ENCODE measurements at regions not wholly inside any gene's neighbourhood (a gene's known extent, or its start where the extent isn't known, plus 50 kb on each side); places are given as distances from the start of the nearest gene placed in this dataset.

- Histone ChIP-seq H3K36me3 (ENCODE audit: insufficient read depth) (no peaks in the 10 kb centered on the region), H2AFZ (ENCODE audit: low read depth) (no peak overlapping the region), H3K4me2 (no peak overlapping the region), H3K27ac (no peak overlapping the region), H3K79me2 (ENCODE audit: insufficient read depth, low read depth) (no peaks in the 10 kb centered on the region), H4K20me1 (ENCODE audit: insufficient read depth) (no peaks in the 10 kb centered on the region), H3K4me1 (ENCODE audit: low read depth, poor library complexity, severe bottlenecking) (no peaks in the 10 kb centered on the region), H3K9ac (no peak overlapping the region), H3K27me3 (ENCODE audit: insufficient read depth, low read depth) (no peaks in the 10 kb centered on the region), H3K4me3 (IDR thresholded peaks at IDR 0.05; ENCODE audit: insufficient read depth, low read depth, low read length) (no peak overlapping the region)
- TF ChIP-seq, protein P1, sequence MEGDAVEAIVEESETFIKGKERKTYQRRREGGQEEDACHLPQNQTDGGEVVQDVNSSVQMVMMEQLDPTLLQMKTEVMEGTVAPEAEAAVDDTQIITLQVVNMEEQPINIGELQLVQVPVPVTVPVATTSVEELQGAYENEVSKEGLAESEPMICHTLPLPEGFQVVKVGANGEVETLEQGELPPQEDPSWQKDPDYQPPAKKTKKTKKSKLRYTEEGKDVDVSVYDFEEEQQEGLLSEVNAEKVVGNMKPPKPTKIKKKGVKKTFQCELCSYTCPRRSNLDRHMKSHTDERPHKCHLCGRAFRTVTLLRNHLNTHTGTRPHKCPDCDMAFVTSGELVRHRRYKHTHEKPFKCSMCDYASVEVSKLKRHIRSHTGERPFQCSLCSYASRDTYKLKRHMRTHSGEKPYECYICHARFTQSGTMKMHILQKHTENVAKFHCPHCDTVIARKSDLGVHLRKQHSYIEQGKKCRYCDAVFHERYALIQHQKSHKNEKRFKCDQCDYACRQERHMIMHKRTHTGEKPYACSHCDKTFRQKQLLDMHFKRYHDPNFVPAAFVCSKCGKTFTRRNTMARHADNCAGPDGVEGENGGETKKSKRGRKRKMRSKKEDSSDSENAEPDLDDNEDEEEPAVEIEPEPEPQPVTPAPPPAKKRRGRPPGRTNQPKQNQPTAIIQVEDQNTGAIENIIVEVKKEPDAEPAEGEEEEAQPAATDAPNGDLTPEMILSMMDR (conservative IDR thresholded peaks at IDR 0.05; ENCODE audit: low read depth, low read length), result no peak
These were observed 2262.0 kb upstream of the TENM3 start for GRCh38 chr4:179981161-179981560.

DNA sequence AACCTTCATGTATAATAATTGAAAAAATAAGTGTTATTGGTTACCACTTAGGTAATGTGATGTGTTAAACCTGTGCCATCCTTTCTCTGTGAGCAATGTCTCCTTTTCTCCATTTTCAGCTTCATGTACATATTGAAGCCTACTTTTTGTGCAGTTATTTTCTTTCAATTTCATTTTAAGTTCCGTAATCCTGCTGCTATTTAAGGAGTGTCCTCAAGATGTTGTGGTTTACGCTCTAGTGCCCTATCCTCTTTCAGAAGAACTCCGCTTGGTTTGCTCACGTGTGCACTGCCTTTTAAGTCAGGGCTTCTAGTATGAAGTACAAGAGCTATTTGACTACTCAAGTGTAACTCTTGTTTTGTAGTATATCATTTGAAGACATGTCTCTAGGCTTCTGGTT, 2253.2 kb upstream of the TENM3 start:
- H3K36me3 ChIP-seq (ENCODE audit: insufficient read depth), result no peaks in the 10 kb centered on the region
- TF ChIP-seq, protein P1 (conservative IDR thresholded peaks at IDR 0.05; ENCODE audit: low read depth, low read length), result no peak
- H3K79me2 ChIP-seq (ENCODE audit: insufficient read depth, low read depth), result no peaks in the 10 kb centered on the region
- no peaks in the 10 kb centered on the region for H3K4me1 ChIP-seq (ENCODE audit: low read depth, poor library complexity, severe bottlenecking)
- H3K27me3 ChIP-seq (ENCODE audit: insufficient read depth, low read depth), result no peaks in the 10 kb centered on the region
- H2AFZ ChIP-seq (ENCODE audit: low read depth), result no peak overlapping the region
- H3K4me3 ChIP-seq (IDR thresholded peaks at IDR 0.05; ENCODE audit: insufficient read depth, low read depth, low read length), result no peak overlapping the region
- no peak overlapping the region for H3K27ac ChIP-seq
- no peak overlapping the region for H3K9ac ChIP-seq
- H3K4me2 ChIP-seq, result no peak overlapping the region
- H4K20me1 ChIP-seq (ENCODE audit: insufficient read depth), result no peaks in the 10 kb centered on the region

DNA sequence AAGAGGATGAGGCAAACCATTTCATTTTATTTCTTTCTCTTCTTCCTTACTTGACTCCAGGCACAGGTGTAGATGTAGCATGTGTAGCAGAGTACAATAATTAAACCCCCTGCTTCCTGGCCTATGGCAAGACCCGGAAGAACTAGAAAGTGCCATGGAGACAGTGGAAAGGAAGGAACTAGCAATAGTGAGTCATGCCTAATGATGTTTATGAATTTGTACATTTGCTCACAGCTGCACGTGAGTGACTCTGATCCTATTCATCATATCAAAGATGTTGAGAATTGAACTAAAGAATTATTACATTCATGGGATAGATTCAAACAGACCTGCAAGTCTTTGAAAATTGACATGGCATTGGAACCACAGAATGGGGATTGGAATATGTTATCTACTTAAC, 2233.9 kb upstream of the TENM3 start:
- no peaks in the 10 kb centered on the region for H3K36me3 ChIP-seq (ENCODE audit: insufficient read depth)
- H4K20me1 ChIP-seq (ENCODE audit: insufficient read depth), result no peaks in the 10 kb centered on the region
- H3K27me3 ChIP-seq (ENCODE audit: insufficient read depth, low read depth), result no peaks in the 10 kb centered on the region
- TF ChIP-seq, protein P1 (conservative IDR thresholded peaks at IDR 0.05; ENCODE audit: low read depth, low read length), result no peak
- H3K4me3 ChIP-seq (IDR thresholded peaks at IDR 0.05; ENCODE audit: insufficient read depth, low read depth, low read length), result no peak overlapping the region
- no peak overlapping the region for H3K4me2 ChIP-seq
- H3K79me2 ChIP-seq (ENCODE audit: insufficient read depth, low read depth), result no peaks in the 10 kb centered on the region
- no peaks in the 10 kb centered on the region for H3K4me1 ChIP-seq (ENCODE audit: low read depth, poor library complexity, severe bottlenecking)
- H3K9ac ChIP-seq, result no peak overlapping the region
- no peak overlapping the region for H3K27ac ChIP-seq
- H2AFZ ChIP-seq (ENCODE audit: low read depth), result no peak overlapping the region

DNA sequence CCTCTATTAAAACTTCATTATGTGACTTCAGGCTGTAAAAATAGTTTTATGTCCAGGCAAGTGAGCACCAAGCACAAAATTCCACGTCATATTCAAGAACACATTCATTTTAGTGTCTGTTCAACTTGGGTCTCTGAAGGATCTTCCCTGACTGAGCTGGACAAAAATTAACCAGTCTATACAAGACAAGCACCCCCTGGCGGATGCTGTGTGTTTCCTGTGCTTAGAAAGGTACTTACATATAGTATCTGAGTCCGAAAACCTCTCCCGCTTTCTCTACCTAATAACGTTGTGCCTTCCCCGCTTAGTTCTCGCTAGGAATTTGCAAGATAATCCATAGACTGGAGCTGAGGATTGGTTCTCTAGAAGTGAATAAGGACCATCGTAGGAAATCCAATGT, 2214.5 kb upstream of the TENM3 start:
- no peaks in the 10 kb centered on the region for H3K4me1 ChIP-seq (ENCODE audit: low read depth, poor library complexity, severe bottlenecking)
- no peak overlapping the region for H3K4me2 ChIP-seq
- TF ChIP-seq, protein P1 (conservative IDR thresholded peaks at IDR 0.05; ENCODE audit: low read depth, low read length), result peak; percentile 22; the same call in 1 of the 2 replicates
- no peak overlapping the region for H2AFZ ChIP-seq (ENCODE audit: low read depth)
- H3K36me3 ChIP-seq (ENCODE audit: insufficient read depth), result no peaks in the 10 kb centered on the region
- H3K79me2 ChIP-seq (ENCODE audit: insufficient read depth, low read depth), result no peaks in the 10 kb centered on the region
- H3K9ac ChIP-seq, result no peak overlapping the region
- no peaks in the 10 kb centered on the region for H4K20me1 ChIP-seq (ENCODE audit: insufficient read depth)
- no peaks in the 10 kb centered on the region for H3K27me3 ChIP-seq (ENCODE audit: insufficient read depth, low read depth)
- no peak overlapping the region for H3K27ac ChIP-seq
- H3K4me3 ChIP-seq (IDR thresholded peaks at IDR 0.05; ENCODE audit: insufficient read depth, low read depth, low read length), result no peak overlapping the region

Measured in KMS-11 (cell line).